C4-2B (cell line): ENCODE measurements at regions not wholly inside any gene's neighbourhood (a gene's known extent, or its start where the extent isn't known, plus 50 kb on each side); places are given as distances from the start of the nearest gene placed in this dataset.

ENCODE experiments used
- H3K27ac ChIP-seq: fragments of 450-650 bp; 2 replicates; pipeline ENCODE4 v1.5.1; 2017
- ZFX ChIP-seq: fragments of 450-650 bp; IDR thresholded peaks from 2 replicates; pipeline ENCODE4 v1.6.1; 2017
- TF ChIP-seq, protein P1 (sequence below): fragments of 450-650 bp; conservative IDR thresholded peaks from 2 replicates; pipeline ENCODE4 v1.5.1; 2017; ENCODE audit warnings: mild to moderate bottlenecking

DNA sequence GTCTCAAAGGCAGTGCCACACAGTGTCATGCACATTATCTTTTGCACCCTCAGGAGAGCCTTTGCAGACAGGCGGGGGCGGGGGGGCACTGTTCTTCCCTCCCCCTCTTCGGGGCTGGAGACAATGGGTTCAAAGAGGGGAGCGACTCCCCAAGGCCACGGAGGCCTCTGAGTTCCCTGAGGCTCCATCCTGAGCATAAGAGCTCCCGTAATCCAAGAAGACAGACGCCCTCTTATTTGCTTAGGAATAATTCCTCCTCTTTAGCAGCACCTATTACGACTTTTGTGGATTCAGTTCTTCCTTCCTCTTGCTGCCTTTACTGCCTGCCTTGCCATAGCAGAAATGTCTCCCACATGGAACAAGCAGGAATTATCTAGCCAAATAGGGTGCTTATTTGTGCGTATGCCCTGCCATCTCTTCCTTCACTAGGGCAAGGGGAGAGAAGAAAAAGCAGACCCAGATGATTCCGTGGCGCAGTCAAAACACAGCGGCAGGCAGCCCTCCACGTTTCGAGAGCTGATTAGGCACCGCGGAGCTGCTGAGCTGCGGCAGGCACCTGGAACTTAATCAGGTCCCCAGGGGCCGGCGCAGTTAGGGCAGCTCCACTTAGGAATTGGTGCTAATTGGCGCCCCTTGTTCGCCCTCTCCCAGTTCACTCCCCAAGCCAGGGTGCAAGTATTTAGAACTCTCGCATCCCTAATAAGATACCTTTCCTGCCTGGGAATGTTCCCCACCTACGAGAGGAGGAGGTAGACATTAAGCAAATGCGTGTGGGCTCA lies 233.4 kb upstream of the MYT1L start:
- no peak overlapping the region for H3K27ac ChIP-seq
- TF ChIP-seq, protein P1, sequence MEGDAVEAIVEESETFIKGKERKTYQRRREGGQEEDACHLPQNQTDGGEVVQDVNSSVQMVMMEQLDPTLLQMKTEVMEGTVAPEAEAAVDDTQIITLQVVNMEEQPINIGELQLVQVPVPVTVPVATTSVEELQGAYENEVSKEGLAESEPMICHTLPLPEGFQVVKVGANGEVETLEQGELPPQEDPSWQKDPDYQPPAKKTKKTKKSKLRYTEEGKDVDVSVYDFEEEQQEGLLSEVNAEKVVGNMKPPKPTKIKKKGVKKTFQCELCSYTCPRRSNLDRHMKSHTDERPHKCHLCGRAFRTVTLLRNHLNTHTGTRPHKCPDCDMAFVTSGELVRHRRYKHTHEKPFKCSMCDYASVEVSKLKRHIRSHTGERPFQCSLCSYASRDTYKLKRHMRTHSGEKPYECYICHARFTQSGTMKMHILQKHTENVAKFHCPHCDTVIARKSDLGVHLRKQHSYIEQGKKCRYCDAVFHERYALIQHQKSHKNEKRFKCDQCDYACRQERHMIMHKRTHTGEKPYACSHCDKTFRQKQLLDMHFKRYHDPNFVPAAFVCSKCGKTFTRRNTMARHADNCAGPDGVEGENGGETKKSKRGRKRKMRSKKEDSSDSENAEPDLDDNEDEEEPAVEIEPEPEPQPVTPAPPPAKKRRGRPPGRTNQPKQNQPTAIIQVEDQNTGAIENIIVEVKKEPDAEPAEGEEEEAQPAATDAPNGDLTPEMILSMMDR = no peak
- no peak for TF ChIP-seq ZFX

DNA sequence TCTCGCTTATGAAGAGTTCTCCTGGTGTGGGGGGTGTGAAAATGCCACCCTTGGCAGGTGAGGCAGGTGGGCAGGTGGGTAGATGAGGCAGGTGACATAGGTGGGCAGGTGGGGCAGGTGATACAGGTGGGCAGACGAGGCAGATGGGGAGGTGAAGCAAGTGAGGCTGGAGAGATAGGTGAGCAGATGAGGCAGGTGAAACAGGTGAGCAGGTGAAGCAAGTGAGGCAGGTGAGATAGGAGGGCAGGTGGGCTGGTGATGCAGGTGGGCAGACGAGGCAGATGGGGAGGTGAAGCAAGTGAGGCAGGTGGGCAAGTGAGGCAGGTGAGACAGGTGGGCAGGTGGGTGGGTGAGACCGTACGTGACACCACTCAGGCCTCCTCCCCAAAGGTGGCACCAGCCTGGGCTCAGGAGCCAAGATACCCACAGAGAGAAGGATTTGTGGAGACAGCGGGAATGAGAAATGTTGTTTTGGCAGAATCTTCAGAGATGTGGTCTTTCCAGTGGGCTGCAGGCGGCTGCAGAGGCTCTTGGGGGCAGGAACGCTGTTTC lies 232.3 kb upstream of the MYT1L start:
- H3K27ac ChIP-seq = no peak overlapping the region
- no peak for TF ChIP-seq ZFX
- TF ChIP-seq, protein P1 = no peak

DNA sequence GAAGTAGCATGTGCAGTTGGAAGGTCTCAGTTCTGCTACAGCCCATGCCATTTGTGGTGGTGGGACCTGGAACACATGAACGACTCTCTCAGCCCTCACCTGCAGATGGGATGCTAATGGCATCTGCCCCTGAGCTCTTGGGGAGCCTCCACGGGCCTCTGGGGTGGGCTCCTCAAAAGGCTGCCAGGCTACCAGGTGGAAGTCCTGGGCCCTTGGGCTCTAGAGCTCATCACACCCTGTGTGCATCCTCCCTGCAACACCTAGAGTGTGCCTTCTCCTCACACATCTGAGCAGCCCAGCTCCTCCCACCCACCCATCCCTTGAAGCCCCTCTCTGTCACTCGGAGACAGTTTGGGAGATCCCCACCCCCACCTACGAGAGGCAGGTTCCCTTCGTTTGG lies 231.8 kb upstream of the MYT1L start:
- TF ChIP-seq, protein P1 = no peak
- no peak for TF ChIP-seq ZFX
- no peak overlapping the region for H3K27ac ChIP-seq

DNA sequence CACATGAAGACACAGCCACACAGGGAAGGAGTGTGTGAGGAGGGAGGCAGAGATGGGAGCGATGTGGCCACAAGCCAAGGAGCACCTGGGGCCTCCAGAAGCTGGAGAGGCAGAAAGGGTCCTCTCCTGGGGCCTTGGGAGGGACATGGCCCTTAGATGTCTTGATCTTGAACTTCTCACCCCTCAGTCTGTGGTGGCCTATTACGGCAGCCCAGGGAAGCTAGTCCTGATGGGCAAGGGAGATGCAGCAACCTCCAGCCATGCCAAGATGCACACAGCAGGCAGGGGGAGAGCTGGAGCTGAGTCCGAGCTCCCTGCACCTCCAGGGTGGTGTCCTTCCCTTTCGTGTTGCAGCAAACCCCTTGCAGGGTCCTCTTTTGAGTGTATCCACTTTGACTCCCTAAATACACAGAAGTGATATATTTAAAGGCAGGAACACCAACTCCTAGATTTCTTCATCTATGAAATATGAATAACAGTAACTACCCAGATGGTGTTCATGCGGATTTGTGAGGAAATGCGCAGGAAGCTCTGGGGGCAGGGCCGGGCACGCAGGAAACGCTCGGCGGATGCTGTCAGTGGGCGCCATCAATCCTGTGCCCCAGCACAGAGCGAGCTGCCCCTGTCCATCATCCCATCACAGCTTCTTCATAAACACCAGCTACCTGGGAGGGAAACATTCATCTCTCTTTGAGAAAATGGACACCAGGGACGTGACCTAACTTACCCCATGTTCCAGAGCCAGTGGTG lies 230.4 kb upstream of the MYT1L start:
- TF ChIP-seq, protein P1 = no peak
- no peak for TF ChIP-seq ZFX
- H3K27ac ChIP-seq = no peak overlapping the region

DNA sequence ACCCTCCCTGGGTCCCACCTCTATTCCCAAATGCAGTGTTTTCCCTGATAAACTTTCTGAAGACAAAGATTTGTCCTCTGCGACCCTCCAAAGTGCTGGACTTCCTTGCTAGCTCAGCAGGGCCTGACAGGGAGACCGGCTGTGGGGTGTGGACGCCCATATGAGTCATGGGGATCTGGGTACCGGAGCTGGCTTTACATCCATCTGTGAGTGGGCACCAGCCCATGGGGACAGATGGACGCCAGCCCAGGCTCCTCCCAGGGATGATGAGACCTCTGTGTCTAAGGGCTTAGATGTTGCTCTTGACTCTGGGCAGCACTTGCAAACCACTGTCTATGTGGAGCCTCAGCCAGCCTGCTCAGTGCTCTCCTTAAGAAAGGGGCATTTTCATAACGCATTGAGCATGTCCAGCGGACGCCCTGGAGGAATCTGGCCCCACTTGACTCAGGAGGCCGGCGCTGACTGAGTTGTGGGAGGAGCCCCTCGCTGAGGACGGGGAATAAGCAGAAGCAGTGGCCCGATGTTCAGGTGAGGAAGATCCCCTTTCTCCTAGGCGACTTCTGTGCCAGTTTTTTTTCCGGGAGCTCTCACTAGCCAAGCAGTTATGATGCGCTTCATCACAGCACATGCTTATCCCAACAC lies 229.4 kb upstream of the MYT1L start:
- no peak for TF ChIP-seq ZFX
- TF ChIP-seq, protein P1 = no peak
- H3K27ac ChIP-seq = no peak overlapping the region

DNA sequence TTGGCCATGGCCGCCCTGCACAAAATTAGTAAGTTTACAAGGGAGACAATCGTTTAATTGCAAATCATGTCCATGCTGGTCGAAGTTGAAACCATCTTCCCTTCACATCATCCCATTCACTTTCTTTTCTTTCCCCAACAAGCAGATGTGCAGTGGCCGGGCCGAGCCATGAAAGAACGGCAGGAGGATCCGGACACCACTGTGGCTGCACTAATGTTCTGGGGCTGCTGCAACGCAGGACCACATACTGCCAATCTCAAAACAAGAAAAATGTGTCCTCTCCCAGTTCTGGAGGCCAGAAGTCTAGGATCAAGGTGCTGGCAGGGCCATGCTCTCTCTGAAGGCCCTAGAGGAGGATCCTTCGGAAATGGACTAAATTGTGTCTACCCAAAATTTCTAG lies 227.4 kb upstream of the MYT1L start:
- H3K27ac ChIP-seq = no peak overlapping the region
- TF ChIP-seq ZFX = no peak

DNA sequence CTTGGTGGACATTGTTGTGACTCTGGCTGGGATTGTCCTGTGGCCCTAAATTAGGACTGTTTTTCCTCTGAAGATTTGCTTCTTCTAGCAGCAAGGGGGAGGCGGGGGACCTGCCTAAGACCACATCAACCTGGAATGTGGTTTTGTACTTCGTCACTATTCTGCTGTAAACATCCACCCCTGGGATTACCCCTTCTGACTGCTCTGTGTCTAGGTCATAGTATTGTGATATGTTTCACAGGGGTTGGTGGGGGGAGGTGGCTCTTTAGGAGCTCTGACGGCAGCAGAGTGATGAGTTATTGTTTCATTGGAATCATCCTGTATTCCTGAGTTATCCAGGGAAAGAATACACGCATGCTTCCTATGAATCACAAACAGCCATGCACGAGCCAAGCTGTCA lies 226.4 kb upstream of the MYT1L start:
- no peak for TF ChIP-seq ZFX
- TF ChIP-seq, protein P1 = no peak
- no peak overlapping the region for H3K27ac ChIP-seq
